ENCODE measurements at regions not wholly inside any gene's neighbourhood (a gene's known extent, or its start where the extent isn't known, plus 50 kb on each side); places are given as distances from the start of the nearest gene placed in this dataset.

GRCh38 chr6:168210239-168211105, 109.1 kb downstream of the DACT2 start:
- DNase-seq: no peak

DNA sequence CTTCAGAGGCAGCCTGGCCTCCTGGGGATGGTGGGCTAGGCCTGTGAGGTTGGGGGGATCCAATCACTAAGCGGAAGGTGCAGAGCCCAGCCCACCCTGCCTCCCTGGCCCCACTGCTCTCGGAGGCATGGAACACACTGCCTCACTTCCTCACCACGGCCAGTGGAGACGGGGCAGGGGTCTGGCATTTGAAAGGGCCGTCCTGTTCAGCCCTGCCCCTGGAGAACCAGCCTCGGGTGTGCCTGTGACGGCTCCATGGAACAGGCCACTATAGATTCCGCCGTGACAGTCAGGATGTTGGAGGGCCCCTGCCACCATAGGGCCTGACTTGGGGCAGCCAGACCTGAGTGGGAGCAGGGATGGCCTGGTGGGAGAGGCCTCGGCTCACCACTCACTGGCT, 110.2 kb downstream of the DACT2 start:
- no peak for DNase-seq

DNA sequence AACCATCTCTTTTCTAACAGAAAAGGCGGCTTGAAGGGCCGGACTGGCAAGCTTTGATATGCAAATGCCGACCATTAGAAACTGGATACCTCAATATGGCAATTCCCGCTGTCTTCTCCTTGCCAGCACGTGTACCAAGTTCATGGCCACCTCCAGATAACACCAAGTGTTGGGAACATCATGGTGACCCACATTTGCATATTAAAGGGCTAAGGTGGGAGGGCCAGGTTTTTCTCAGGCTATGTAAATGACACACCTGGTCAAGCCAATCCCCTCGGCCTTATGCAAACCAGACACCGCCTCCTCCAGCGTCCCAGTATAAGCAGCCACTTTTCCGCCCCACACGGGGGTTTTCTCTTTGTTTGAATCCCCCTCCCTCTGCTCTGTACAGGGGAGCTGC, 110.7 kb downstream of the DACT2 start:
- DNase-seq: no peak

- DNase-seq: no peak
These were observed 111.2 kb downstream of the DACT2 start for GRCh38 chr6:168208402-168208801.

- no peak for DNase-seq
These were observed 112.0 kb downstream of the DACT2 start for GRCh38 chr6:168207421-168208175.

DNA sequence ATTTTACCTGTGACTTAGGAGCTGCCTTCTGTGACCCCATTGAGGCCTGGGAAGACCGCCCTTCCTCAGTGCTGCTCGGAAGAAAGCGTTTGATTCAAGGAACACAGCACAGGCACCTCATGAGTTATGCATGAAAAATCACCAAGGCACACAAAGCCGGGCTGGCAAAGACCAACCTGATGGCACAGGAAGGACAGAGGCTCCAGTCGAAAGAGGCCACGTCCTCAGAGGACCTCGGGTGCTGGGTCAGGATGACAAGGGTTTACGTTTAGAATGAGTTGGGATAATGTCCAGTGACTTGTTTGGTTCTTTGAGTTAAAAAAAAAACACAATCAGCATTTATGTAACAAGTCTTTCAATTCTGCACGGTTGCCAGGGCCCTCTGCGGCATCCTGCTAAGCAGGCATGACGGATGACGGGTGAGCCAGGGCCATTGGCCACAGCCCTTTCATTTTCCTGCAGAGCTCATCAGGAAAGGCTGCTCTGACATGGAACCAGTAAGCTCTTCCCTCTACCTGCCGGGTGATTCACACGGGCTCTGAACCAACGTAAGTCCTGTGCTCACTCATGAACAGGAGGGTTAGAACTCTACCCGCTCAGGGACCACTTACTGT, 112.8 kb downstream of the DACT2 start:
- no peak for DNase-seq

DNA sequence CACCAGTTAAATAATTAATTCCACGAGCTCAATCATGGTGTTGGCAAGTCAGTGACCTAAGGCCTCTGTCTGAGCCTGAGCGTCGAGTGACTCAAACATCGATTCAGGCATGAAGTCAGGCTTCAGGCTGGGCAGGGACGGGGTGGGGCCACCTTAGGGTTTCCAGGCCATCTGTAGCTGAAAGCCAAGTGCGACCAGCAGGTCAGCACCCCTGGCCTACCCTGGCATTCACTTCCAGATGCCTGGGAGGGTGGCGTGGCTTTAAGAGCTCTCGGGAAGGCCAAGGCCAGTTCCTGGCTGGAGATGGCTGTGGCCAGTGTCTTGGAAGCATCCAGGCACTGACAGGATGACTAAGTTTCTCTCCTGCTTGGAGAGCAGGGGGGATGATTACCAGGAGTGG, 113.4 kb downstream of the DACT2 start:
- DNase-seq: no peak

DNA sequence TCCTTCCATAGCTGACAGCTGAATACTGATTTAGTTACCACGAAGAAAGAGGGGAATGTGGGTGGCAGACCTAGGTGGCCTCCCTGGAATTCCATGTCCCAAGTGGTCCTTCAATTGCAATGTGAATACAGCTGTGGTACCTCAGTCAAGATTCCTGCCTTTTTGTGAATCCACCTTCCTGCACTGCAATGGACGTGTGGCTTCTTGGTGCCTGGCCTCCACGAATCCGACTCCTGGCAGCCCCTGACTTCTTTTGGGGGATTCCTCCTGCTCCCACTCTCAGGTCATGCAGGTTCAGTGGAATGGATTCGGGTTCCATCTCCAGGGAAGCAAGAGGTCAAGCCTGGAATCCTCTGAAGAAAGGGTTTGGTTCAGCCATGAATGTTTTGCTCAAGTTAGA, 117.8 kb downstream of the DACT2 start:
- DNase-seq: no peak

DNA sequence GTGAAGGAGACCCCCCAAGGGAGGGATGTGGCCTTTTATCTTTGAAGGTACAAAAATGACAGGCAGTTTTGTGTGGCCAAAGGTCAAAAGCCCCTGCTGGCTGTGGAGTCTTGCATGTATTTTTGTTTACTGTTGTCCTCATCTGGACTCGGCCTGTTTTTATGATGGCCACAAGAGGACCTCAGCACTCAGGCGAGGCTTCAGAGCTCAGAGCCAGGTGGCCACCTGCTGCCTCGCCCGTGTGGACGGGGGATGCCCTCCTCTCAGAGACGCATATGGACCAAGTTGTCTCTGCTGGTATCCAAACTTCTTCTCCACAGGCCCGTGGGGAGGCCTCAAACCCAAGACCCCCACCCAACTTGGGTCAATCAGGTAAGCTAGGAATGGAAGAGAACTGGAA, 118.2 kb downstream of the DACT2 start:
- no peak for DNase-seq

DNA sequence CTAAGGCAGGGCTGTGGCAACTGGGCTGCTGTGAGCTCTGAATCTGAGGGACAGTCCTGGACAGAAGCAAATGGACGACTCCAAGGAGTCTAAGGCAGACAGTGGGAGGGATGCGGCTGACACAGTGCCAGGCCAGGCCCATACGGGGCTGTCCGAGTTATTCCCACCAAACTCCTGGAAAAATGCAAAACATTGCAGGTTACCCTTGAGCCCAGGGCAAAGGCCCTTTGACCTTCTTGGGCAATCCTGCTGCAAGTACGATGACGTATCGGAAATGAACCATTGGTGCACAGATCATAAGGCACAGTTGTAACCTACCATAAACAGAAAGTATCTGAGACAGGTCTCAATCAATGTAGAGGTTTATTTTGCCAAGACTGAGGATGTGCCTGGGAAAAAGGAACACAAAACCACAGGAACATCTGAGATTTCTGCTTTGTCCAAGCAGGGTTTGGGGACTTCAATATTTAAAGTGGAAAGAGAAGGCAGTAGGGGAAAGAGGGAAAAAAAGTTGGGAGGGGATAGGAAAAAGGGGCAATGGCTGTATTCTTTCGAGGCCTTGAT, 118.9 kb downstream of the DACT2 start:
- no peak for DNase-seq

DNA sequence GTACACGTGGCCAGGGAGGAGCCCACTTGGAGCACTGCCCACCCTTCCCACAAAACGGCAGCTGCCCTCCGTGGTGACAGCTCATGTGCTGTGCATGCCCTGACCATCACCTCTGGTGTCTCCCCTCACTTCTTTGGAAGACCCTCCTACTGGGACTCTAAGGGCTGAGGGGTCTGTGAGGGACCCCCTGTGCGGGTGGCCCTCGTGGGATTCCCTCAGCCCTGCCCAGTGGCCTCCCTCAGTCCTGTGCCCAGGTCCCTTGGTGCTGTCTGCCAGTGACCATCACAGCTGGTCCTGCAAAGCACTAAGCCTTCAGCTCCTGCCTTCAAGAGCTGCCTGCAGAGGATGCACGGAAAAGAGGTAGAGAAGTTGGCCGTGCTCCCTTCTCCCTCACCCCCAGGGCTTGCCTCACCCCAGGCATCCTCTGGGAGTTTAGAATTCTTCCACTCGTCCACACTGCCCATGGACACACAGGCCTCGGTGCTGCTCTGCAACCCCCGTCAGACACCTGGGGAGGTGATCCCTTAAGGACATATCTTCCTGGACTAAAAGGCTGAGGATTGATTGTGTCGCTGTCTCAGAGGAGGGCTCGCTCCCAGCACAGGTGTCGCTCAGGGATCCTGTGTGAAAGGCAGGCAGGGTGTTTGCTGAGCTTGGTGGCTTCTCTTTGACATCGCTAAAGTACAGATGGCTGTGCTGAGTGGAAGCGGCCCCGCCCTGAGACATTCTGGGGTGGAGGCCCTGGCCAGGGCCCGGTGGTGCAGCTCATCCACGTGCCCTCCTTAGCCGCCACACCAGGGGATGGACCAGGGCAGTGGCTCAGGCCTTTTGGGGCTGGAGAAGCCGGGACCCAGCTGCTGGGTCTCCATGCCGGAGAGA, 119.5 kb upstream of the FRMD1 start:
- DNase-seq: no peak

DNA sequence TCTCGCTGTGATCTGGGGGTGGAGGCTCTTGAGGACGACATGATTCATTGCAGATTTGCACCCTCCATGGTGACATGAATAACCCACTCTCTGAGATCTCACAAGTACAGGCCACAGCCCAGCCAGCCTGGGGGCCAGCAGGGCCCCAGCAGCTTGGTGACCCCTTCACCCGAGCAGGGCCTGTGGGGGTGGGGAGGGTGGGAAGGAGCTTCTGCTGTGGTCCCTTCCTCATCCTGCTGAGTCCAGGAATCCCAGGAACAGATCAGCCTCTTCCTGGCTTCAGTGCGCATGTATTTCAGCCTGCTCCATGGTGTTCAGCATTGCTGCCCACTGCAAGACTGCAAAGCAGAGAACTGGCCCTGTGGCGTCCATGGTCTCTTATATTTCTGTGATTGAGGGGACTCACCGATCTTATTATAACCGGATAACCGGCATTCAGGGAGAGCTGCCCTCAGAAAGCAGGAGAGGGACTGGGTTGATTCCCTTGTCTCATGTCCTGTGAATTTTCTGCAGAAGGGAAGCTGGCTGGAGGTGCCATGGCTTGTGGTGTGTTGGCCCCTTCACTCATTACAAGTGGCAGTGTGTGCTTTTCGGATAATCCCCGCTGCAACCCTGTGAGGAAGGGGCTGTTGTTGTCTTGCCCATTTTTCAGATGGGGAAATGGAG, 118.8 kb upstream of the FRMD1 start:
- no peak for DNase-seq

DNA sequence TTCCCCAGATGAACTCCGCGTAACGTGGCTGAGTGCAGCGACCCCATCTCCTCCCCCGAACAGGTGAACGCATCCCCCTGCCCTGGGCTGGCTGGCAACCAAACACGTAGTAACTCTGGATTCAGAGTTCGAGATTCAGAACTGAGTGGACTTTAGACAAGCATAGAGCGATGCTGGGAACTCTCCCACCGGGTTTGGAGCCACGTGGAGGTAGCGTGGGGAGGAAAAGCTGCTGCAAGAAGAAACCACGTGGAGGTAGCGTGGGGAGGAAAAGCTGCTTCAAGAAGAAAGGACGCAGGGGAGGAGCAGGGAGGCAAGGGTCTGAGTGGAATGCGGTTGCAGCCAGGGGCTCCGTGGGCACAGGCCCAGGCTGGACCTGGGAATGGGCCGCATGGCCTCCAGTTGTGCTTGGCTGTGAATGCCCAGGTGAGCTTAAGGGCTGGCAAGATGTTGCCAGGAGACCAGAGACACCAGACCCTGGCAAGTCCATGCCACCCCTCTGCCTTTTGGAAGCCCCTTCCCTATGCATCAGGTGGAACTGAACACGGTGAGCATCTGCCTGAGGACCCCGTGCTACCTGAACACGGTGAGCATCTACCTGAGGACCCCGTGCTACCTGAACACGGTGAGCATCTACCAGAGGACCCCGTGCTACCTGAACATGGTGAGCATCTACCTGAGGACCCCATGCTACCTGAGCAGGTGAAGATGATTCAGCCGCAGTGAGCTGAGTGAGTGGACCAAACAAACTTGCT, 118.0 kb upstream of the FRMD1 start:
- DNase-seq: no peak

DNA sequence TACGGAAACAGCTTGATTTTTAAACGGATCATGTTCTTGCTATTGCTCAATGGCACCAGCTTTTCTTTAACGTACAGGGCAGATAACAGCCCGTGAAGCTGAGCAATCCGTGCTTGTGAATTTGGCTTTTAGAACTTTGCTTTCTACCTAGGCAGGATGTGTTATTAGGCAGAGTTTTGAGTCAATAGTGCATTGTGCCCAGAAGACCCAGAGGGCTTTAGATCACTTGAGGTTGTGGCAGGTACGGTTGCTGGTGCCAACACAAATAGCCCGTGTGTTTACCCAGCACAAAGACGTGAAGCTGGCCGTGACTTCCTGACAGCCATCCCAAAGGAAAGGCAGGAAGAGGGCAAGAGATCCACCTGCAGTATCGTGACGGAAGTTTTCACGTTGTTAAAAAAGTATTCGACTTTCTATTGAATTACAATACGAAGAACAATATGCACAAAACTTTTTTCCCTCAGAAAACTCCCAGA, 117.4 kb upstream of the FRMD1 start:
- peak; percentile 29 to 67 for DNase-seq

DNA sequence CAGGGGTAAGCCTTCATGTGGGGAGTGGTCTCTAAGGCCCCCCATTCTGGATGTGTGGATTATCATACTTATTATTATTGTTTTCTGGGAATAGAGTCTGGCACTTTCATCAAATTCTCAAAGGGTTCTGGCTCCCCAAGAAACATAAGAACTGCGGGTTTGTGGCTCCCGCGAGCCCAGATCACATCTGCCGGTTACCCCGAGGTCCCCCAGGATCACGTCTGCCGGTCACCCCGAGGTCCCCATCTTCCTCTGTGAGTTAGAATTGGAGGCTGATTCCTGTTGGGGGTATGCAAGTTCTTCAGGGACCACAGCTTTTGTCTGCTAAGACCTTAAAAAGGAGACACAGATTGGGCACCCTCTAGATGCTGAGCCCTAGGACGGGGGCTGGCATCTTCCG, 116.7 kb upstream of the FRMD1 start:
- no peak for DNase-seq

- DNase-seq: no peak
These were observed 115.9 kb upstream of the FRMD1 start for GRCh38 chr6:168194732-168195567.

- no peak for DNase-seq
These were observed 115.1 kb upstream of the FRMD1 start for GRCh38 chr6:168193816-168194721.

DNA sequence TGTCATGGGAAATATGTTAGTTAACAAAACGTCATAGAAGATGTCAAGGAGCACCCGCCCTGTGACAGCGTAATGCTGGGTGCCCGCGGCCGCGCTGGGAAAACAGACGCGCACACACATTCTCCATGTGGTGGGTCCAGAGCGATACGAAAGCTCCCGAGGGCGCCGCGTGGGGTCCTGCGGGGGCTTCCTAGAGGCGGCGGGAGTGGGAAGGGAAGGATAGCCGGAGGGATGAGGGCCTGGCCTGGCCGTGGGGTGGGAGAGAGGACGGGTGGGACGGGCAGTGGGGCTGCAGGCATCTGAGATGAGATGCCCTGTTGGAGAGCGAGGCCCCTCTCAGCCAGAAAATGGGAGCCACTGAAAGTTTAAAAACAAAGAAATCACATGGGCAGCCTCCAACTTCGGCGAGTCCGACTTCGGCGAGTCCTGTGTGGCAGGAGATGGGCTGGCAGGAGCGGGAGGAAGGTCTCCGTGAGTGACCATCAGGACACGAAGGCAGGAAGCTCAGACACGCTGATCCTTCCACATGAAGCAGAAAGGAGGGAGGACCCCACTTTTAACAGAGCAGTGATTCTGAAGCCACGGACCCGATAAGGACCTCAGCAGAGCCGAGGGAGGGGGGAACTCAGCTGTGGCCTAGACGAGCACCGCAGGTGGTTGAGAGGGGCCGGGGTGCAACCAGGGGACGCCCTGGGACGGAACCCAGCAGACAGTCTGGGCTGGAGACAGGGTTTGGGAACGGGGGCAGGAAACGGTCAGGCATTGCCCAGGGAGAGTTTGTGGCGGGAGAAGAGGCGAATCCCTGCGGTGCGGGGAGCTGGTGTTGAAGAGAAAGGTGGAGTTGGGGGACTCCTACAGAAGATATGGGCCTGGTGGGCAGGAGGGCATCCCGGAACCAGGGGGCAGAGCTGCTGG, 114.1 kb upstream of the FRMD1 start:
- no peak for DNase-seq
